H9 (cell line): ENCODE measurements at regions not wholly inside any gene's neighbourhood (a gene's known extent, or its start where the extent isn't known, plus 50 kb on each side); places are given as distances from the start of the nearest gene placed in this dataset.

Experiments used
- DNase-seq: peaks from one replicate; pipeline ENCODE4 v3.0.0-alpha.2; 2017
- H2AFZ ChIP-seq: one replicate; pipeline ENCODE4 v1.6.1; 2013; ENCODE audit warnings: mild to moderate bottlenecking, low read length, control low read depth, moderate library complexity
- H2AK5ac ChIP-seq: 2 replicates; pipeline ENCODE4 v1.6.1; 2013; ENCODE audit warnings: low read length, control low read depth, mixed read lengths; ENCODE audit not compliant: insufficient read length
- H2BK120ac ChIP-seq: one replicate; pipeline ENCODE4 v1.6.1; 2013; ENCODE audit warnings: low read depth, mild to moderate bottlenecking, low read length, control low read depth, inconsistent platforms; ENCODE audit not compliant: poor library complexity, severe bottlenecking
- H2BK12ac ChIP-seq: 2 replicates; pipeline ENCODE4 v1.6.1; 2013; ENCODE audit warnings: low read length, control low read depth, mixed read lengths, low read depth; ENCODE audit not compliant: insufficient read length
- H2BK15ac ChIP-seq: 2 replicates; pipeline ENCODE4 v1.6.1; 2013; ENCODE audit warnings: low read depth, low read length, control low read depth
- H2BK20ac ChIP-seq: one replicate; pipeline ENCODE4 v1.6.1; 2013; ENCODE audit warnings: low read depth, mild to moderate bottlenecking, low read length, control low read depth, inconsistent platforms; ENCODE audit not compliant: poor library complexity, severe bottlenecking
- H2BK5ac ChIP-seq: 2 replicates; pipeline ENCODE4 v1.6.1; 2013; ENCODE audit warnings: low read length, control low read depth, mixed read lengths; ENCODE audit not compliant: insufficient read length
- H3K14ac ChIP-seq: 2 replicates; pipeline ENCODE4 v1.6.1; 2013; ENCODE audit warnings: low read length, control low read depth; ENCODE audit not compliant: insufficient read depth
- H3K18ac ChIP-seq: 2 replicates; pipeline ENCODE4 v1.6.1; 2013; ENCODE audit warnings: low read depth, mild to moderate bottlenecking, mixed read lengths, low read length, control low read depth; ENCODE audit not compliant: insufficient read length
- H3K23ac ChIP-seq: 2 replicates; pipeline ENCODE4 v1.6.1; 2013; ENCODE audit warnings: low read length, control low read depth, mixed read lengths, low read depth; ENCODE audit not compliant: insufficient read length
- H3K23me2 ChIP-seq: 2 replicates; pipeline ENCODE4 v1.6.1; 2013; ENCODE audit warnings: low read depth, mild to moderate bottlenecking, mixed read lengths, low read length, control low read depth; ENCODE audit not compliant: insufficient read length, poor library complexity, severe bottlenecking
- H3K27ac ChIP-seq: 2 replicates; pipeline ENCODE4 v1.5.1; 2013; ENCODE audit warnings: low read length, control low read depth, mixed read lengths, low read depth; ENCODE audit not compliant: insufficient read length
- H3K27me3 ChIP-seq: 2 replicates; pipeline ENCODE4 v1.6.1; 2013; ENCODE audit warnings: low read length, control low read depth, inconsistent platforms; ENCODE audit not compliant: insufficient read depth
- H3K4ac ChIP-seq: 2 replicates; pipeline ENCODE4 v1.6.1; 2013; ENCODE audit warnings: low read depth, mild to moderate bottlenecking, control low read depth, inconsistent platforms, low read length, moderate library complexity
- H3K4me1 ChIP-seq: 2 replicates; pipeline ENCODE4 v1.6.1; 2013; ENCODE audit warnings: low read length, control low read depth, inconsistent platforms; ENCODE audit not compliant: insufficient read depth
- H3K4me2 ChIP-seq: 2 replicates; pipeline ENCODE4 v1.6.1; 2013; ENCODE audit warnings: low read length, control low read depth, mixed read lengths; ENCODE audit not compliant: insufficient read length, insufficient read depth
- H3K56ac ChIP-seq: 2 replicates; pipeline ENCODE4 v1.6.1; 2013; ENCODE audit warnings: low read depth, mild to moderate bottlenecking, mixed read lengths, low read length, control low read depth; ENCODE audit not compliant: insufficient read length
- H3K79me1 ChIP-seq: 2 replicates; pipeline ENCODE4 v1.6.1; 2013; ENCODE audit warnings: low read depth, mild to moderate bottlenecking, moderate library complexity, low read length, control low read depth, inconsistent platforms; ENCODE audit not compliant: insufficient read depth, poor library complexity, severe bottlenecking
- H3K79me2 ChIP-seq: 2 replicates; pipeline ENCODE4 v1.6.1; 2013; ENCODE audit warnings: low read length, control low read depth, inconsistent platforms; ENCODE audit not compliant: insufficient read depth
- H3K9ac ChIP-seq: 2 replicates; pipeline ENCODE4 v1.6.1; 2013; ENCODE audit warnings: low read length, control low read depth, mixed read lengths; ENCODE audit not compliant: insufficient read length; ENCODE audit errors: extremely low read depth
- H3K9me3 ChIP-seq: one replicate; pipeline ENCODE4 v1.6.1; 2013; ENCODE audit warnings: low read depth, low read length, inconsistent platforms; ENCODE audit not compliant: control insufficient read depth
- H3T11ph ChIP-seq: one replicate; pipeline ENCODE4 v1.6.1; 2013; ENCODE audit warnings: mild to moderate bottlenecking, low read length, control low read depth, inconsistent platforms
- H4K20me1 ChIP-seq: one replicate; pipeline ENCODE4 v1.6.1; 2013; ENCODE audit not compliant: control insufficient read depth, insufficient read length, insufficient read depth
- H4K5ac ChIP-seq: 2 replicates; pipeline ENCODE4 v1.6.1; 2013; ENCODE audit warnings: low read depth, mild to moderate bottlenecking, mixed read lengths, low read length, control low read depth; ENCODE audit not compliant: insufficient read length
- H4K8ac ChIP-seq: replicated peaks from 2 replicates; pipeline ENCODE4 v1.6.1; 2013; ENCODE audit warnings: low read length, control low read depth, mixed read lengths, low read depth; ENCODE audit not compliant: insufficient read length
- H4K91ac ChIP-seq: 2 replicates; pipeline ENCODE4 v1.6.1; 2013; ENCODE audit warnings: low read depth, mild to moderate bottlenecking, moderate library complexity, mixed read lengths, low read length, control low read depth; ENCODE audit not compliant: insufficient read length
- H3K27ac Mint-ChIP-seq, 3 experiments: 2 replicates in 2 of 3; 3 replicates in 1 of 3; pipeline ENCODE4 v1.8.0; 2020 to 2021; ENCODE audit warnings: mixed read lengths in 3 of 3, mild to moderate bottlenecking in 1 of 3, moderate library complexity in 1 of 3
- H3K27me3 Mint-ChIP-seq: 2 replicates; pipeline ENCODE4 v1.8.0; 2021; ENCODE audit warnings: low read depth, mild to moderate bottlenecking, moderate library complexity, mixed read lengths
- H3K36me3 Mint-ChIP-seq, 3 experiments: 2 replicates in 2 of 3; 3 replicates in 1 of 3; pipeline ENCODE4 v1.8.0; 2020 to 2021; ENCODE audit warnings: low read depth in 3 of 3, mixed read lengths in 3 of 3; ENCODE audit not compliant: insufficient read depth in 1 of 3
- H3K4me1 Mint-ChIP-seq, 2 experiments: 2 replicates each; pipeline ENCODE4 v1.8.0; 2020; ENCODE audit warnings: mixed read lengths in 2 of 2
- H3K4me3 Mint-ChIP-seq, 2 experiments: 2 replicates in 1 of 2; 3 replicates in 1 of 2; pipeline ENCODE4 v1.8.0; 2020 to 2021; ENCODE audit warnings: mild to moderate bottlenecking in 2 of 2, mixed read lengths in 2 of 2, moderate library complexity in 1 of 2
- H3K9me3 Mint-ChIP-seq, 2 experiments: 2 replicates in 1 of 2; 3 replicates in 1 of 2; pipeline ENCODE4 v1.8.0; 2020; ENCODE audit warnings: mild to moderate bottlenecking in 2 of 2, mixed read lengths in 2 of 2, moderate library complexity in 1 of 2
- CTCF ChIP-seq: fragments of 200-600 bp; sonication (generic); conservative IDR thresholded peaks from 3 replicates; pipeline ENCODE4 v1.8.0; 2021; ENCODE audit warnings: antibody characterized with exemption, mild to moderate bottlenecking
- WGBS: extraction: QIAGEN DNeasy Blood & Tissue Kit; methylation state at CpG from one replicate; pipeline ENCODE4 v1.1.7; 2013; ENCODE audit warnings: missing lambda C conversion rate, low lambda C conversion rate, mixed read lengths; ENCODE audit not compliant: insufficient read length; ENCODE audit errors: extremely low coverage; 5-methylcytosine and 5-hydroxymethylcytosine counted together

- Histone ChIP-seq H3K4ac (no peak overlapping the region), H2BK20ac (no peak overlapping the region), H3K4me1 (no peaks in the 10 kb centered on the region), H3K9ac (no peak overlapping the region), H2BK15ac (no peak overlapping the region), H3K18ac (no peak overlapping the region), H3K14ac (no peak overlapping the region), H3K4me2 (no peak overlapping the region), H4K5ac (no peak overlapping the region), H2BK12ac (no peak overlapping the region), H2BK5ac (no peak overlapping the region), H4K20me1 (no peaks in the 10 kb centered on the region), H2AK5ac (no peak overlapping the region), H3K23me2 (no peaks in the 10 kb centered on the region), H3K9me3 (no peaks in the 10 kb centered on the region), H3K56ac (no peak overlapping the region), H4K8ac (no peak overlapping the region), H2BK120ac (no peak overlapping the region), H3K79me2 (no peaks in the 10 kb centered on the region), H3K79me1 (no peaks in the 10 kb centered on the region), H2AFZ (no peak overlapping the region), H3K27ac (no peak overlapping the region), H3K23ac (no peak overlapping the region), H3T11ph (no peak overlapping the region), H4K91ac (no peak overlapping the region), H3K27me3 (no peaks in the 10 kb centered on the region)
- Mint-ChIP-seq H3K27ac (no peak overlapping the region), H3K4me3 (no peak overlapping the region), H3K36me3 (peaks cover 0 to 4% (median 2%) of the 10 kb centered on the region in 3 experiments; a peak in 2 of 7 replicates), H3K27me3 (no peaks in the 10 kb centered on the region; the same call in 1 of the 2 replicates), H3K4me1 (peaks cover 5% of the 10 kb centered on the region in 2 experiments), H3K9me3 (no peaks in the 10 kb centered on the region)
- no peak for DNase-seq
- TF ChIP-seq CTCF = no peak
- no CpG with 5 or more reads among the region's 8 CpGs for WGBS
Measured at GRCh38 chr16:25367773-25368524, 110.3 kb upstream of the ZKSCAN2 start.
